ENCODE measurements at regions not wholly inside any gene's neighbourhood (a gene's known extent, or its start where the extent isn't known, plus 50 kb on each side); places are given as distances from the start of the nearest gene placed in this dataset.
"Not testable (repeated sequence)": the region's sequence is repeated elsewhere in the genome, so short reads cannot be mapped to it uniquely, and the experiment has no call there.

DNA sequence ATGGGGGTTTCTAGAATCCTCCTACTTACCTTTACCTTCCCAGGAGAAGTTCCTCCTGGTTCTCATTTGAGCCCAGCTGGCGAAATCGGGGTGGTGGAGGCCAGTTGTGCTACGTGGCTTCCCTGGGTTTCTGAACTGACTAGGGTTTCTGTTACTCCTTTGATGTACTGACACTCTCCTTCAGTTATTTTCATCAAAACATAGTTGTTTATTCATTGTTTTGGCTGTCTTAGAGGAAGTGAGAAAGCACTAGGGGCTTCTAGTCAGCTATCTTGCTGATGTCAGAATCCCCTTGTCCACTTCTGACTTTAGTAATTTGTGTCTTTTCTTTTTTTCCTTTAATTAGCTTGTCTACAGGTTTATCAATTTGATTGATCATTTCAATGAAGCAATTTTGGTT, 332.2 kb upstream of the TANK start:
- Histone ChIP-seq H3K9me3 (peaks cover 20 to 31% of the 10 kb centered on the region in 2 donors), H3K27me3 (no peaks in the 10 kb centered on the region), H3K4me3 (no peak overlapping the region), H3K27ac (no peak overlapping the region), H3K36me3 (no peaks in the 10 kb centered on the region), H3K4me1 (no peaks in the 10 kb centered on the region)
- intact Hi-C loops (cut with DNase I) = no loop called here
- DNase-seq (ENCODE audit: low spot score in 2 of 2) = no peak
- TF ChIP-seq, protein P1, sequence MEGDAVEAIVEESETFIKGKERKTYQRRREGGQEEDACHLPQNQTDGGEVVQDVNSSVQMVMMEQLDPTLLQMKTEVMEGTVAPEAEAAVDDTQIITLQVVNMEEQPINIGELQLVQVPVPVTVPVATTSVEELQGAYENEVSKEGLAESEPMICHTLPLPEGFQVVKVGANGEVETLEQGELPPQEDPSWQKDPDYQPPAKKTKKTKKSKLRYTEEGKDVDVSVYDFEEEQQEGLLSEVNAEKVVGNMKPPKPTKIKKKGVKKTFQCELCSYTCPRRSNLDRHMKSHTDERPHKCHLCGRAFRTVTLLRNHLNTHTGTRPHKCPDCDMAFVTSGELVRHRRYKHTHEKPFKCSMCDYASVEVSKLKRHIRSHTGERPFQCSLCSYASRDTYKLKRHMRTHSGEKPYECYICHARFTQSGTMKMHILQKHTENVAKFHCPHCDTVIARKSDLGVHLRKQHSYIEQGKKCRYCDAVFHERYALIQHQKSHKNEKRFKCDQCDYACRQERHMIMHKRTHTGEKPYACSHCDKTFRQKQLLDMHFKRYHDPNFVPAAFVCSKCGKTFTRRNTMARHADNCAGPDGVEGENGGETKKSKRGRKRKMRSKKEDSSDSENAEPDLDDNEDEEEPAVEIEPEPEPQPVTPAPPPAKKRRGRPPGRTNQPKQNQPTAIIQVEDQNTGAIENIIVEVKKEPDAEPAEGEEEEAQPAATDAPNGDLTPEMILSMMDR (IDR thresholded peaks at IDR 0.05) = no peak

DNA sequence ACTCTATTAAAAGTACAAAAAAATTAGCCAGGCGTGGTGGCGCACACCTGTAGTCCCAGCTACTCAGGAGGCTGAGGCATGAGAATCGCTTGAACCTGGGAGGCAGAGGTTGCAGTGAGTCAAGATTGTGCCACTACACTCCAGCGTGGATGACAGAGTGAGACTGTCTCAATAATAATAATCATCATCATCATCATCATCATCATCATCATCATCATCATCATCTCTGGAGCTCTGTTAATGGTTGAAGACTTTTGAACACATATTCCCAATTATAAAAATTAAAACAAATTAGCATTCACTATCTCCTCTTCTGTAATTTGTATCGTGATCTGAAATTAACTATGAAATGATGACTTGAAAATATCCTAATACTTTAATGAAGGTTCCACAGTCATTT, 327.8 kb upstream of the TANK start:
- H3K36me3 ChIP-seq; H3K27ac ChIP-seq; H3K4me3 ChIP-seq; H3K27me3 ChIP-seq; H3K9me3 ChIP-seq; intact Hi-C loops (cut with DNase I); DNase-seq (ENCODE audit: low spot score in 2 of 2); H3K4me1 ChIP-seq: not testable (repeated sequence)

DNA sequence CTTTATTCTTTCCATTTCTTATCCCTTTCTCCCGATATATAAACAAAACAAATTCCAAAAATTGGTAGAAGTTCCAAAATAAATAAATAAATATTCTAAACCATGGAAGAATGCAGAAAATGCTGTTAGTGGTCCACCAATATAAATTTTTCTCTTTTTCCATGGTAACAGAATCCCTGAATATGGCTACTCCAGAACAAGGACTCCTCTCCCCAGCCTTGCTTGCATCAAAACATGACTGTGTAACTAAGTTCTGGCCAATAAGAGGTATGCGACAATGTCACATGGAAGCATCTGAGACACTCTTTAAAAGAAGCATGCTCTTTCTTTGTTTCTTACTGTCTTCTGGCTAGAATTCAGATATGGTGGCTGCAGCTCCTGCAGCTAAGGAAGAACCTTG, 325.1 kb upstream of the TANK start:
- no peaks in the 10 kb centered on the region for H3K27me3 ChIP-seq
- no peaks in the 10 kb centered on the region for H3K9me3 ChIP-seq
- intact Hi-C loops (cut with DNase I) = no loop called here
- H3K36me3 ChIP-seq = no peaks in the 10 kb centered on the region
- no peak overlapping the region for H3K27ac ChIP-seq
- peaks cover 0 to 3% of the 10 kb centered on the region in 2 donors for H3K4me1 ChIP-seq
- no peak overlapping the region for H3K4me3 ChIP-seq
- TF ChIP-seq, protein P1 (IDR thresholded peaks at IDR 0.05) = no peak
- DNase-seq (ENCODE audit: low spot score in 2 of 2) = no peak

DNA sequence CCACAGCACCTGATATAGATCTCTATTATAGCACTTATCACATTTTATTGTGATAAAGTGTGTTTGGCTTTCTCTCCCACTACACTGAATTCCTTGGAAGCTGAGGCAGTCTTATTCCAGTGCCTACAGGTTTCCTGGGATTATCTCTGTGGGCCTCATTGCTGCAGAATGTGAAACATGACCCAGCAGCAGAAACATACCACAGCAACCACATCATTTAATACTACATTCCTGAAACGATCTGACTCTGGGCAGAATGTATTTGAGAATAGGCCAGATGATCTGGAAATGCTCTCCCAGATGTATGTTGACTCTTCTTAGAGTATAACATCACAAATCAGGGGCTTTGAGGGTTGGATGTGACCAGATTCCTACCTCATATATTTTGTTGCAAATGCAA, 323.5 kb upstream of the TANK start:
- TF ChIP-seq, protein P1 (IDR thresholded peaks at IDR 0.05) = no peak
- Histone ChIP-seq H3K36me3 (no peaks in the 10 kb centered on the region), H3K4me1 (peaks cover 0 to 3% of the 10 kb centered on the region in 2 donors), H3K27me3 (no peaks in the 10 kb centered on the region), H3K27ac (no peak overlapping the region), H3K4me3 (no peak overlapping the region), H3K9me3 (no peaks in the 10 kb centered on the region)
- intact Hi-C loops (cut with DNase I) = no loop called here
- DNase-seq (ENCODE audit: low spot score in 2 of 2) = no peak

DNA sequence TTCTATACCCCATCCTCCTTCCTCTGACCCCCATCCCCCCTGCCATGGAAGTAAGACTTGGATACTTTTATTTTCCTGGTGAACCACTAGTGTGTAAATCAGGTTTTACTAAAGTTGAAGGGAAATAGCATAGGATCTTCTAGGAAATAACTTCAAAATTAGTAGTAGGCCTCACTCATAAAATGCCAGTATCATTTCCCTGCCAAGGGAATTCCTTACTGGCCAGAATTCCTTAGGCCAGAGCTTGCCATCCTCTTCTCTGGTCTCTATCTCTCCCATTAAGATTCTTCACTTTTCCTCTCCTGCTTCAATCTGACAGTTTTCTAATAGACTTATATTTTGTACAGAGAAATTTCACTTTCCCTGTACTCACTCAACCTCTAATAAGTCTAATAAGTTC, 322.8 kb upstream of the TANK start:
- Histone ChIP-seq H3K27me3 (no peaks in the 10 kb centered on the region), H3K9me3 (no peaks in the 10 kb centered on the region), H3K4me1 (peaks cover 0 to 3% of the 10 kb centered on the region in 2 donors), H3K27ac (no peak overlapping the region), H3K36me3 (no peaks in the 10 kb centered on the region), H3K4me3 (no peak overlapping the region)
- no peak for DNase-seq (ENCODE audit: low spot score in 2 of 2)
- TF ChIP-seq, protein P1 (IDR thresholded peaks at IDR 0.05) = no peak
- intact Hi-C loops (cut with DNase I) = no loop called here

DNA sequence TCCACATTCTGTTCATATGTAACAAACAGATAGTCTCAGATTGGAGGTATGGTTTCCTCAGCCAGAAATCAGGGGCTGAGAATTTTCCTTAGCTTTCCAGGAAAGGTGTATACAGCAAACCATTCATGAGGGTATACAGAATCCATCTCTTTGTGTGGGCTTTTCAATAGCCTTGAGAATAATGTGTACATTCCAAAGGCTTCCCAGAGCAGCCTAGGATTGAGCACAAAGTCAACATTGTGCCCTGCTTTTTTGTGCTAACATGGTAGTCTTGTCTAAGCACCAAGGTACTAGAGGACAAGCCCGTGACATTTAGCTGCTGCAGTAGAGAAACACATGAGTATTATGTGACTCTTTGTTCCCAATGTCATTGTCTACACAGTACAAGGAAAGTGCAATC, 322.1 kb upstream of the TANK start:
- Histone ChIP-seq H3K27ac (no peak overlapping the region), H3K36me3 (no peaks in the 10 kb centered on the region), H3K27me3 (no peaks in the 10 kb centered on the region), H3K9me3 (no peaks in the 10 kb centered on the region), H3K4me3 (no peak overlapping the region), H3K4me1 (peaks cover 0 to 3% of the 10 kb centered on the region in 2 donors)
- DNase-seq (ENCODE audit: low spot score in 2 of 2) = no peak
- TF ChIP-seq, protein P1 (IDR thresholded peaks at IDR 0.05) = no peak
- intact Hi-C loops (cut with DNase I) = no loop called here

Data from ascending aorta (tissue), 2 donors.